Embryonic facial prominence (tissue), 1 donor: ENCODE measurements at regions not wholly inside any gene's neighbourhood (a gene's known extent, or its start where the extent isn't known, plus 50 kb on each side); places are given as distances from the start of the nearest gene placed in this dataset.
A peak's percentile ranks its signal among the peaks of the same experiment; 100 is the strongest.
"Not testable (repeated sequence)": the region's sequence is repeated elsewhere in the genome, so short reads cannot be mapped to it uniquely, and the experiment has no call there.

Experiments used
- DNase-seq: peaks from one replicate; pipeline ENCODE4 v3.0.0-alpha.2; 2016; ENCODE audit errors: extremely low spot score

- DNase-seq, result no peak
Observed at GRCh38 chr4:125590158-125590557, 275.4 kb downstream of the FAT4 start.

GRCh38 chr4:125591290-125591689 lies 276.5 kb downstream of the FAT4 start:
- no peak for DNase-seq

GRCh38 chr4:125594056-125594602 lies 279.4 kb downstream of the FAT4 start:
- no peak for DNase-seq

GRCh38 chr4:125605926-125606325 lies 291.2 kb downstream of the FAT4 start:
- DNase-seq, result not testable (repeated sequence)

GRCh38 chr4:125620066-125620860 lies 305.5 kb downstream of the FAT4 start:
- peak; percentile 26 for DNase-seq

- DNase-seq, result no peak
Observed at GRCh38 chr4:125624951-125625350, 310.2 kb downstream of the FAT4 start.

GRCh38 chr4:125626946-125627345 lies 312.2 kb downstream of the FAT4 start:
- DNase-seq, result no peak

- DNase-seq, result no peak
Observed at GRCh38 chr4:125639182-125639621, 324.4 kb downstream of the FAT4 start.

- DNase-seq, result no peak
Observed at GRCh38 chr4:125641611-125642010, 326.9 kb downstream of the FAT4 start.

GRCh38 chr4:125642645-125643044 lies 327.9 kb downstream of the FAT4 start:
- no peak for DNase-seq

- no peak for DNase-seq
Observed at GRCh38 chr4:125649452-125649851, 334.7 kb downstream of the FAT4 start.

- DNase-seq, result no peak
Observed at GRCh38 chr4:125650557-125650956, 335.8 kb downstream of the FAT4 start.

GRCh38 chr4:125651707-125652357 lies 337.1 kb downstream of the FAT4 start:
- not testable (repeated sequence) for DNase-seq

- DNase-seq, result no peak
Observed at GRCh38 chr4:125658773-125659172, 344.0 kb downstream of the FAT4 start.

GRCh38 chr4:125663896-125664767 lies 349.4 kb downstream of the FAT4 start:
- no peak for DNase-seq

GRCh38 chr4:125666635-125667034 lies 351.9 kb downstream of the FAT4 start:
- no peak for DNase-seq

GRCh38 chr4:125676156-125676555 lies 361.4 kb downstream of the FAT4 start:
- DNase-seq, result no peak

- DNase-seq, result no peak
Observed at GRCh38 chr4:125676583-125676982, 361.8 kb downstream of the FAT4 start.

- no peak for DNase-seq
Observed at GRCh38 chr4:125677665-125678307, 363.0 kb downstream of the FAT4 start.

GRCh38 chr4:125679989-125680388 lies 365.2 kb downstream of the FAT4 start:
- DNase-seq, result no peak

- DNase-seq, result no peak
Observed at GRCh38 chr4:125681240-125681639, 366.5 kb downstream of the FAT4 start.
